SK-N-SH treated with all-trans-retinoic acid at 6 μM for 48 hours (cell line): ENCODE measurements at regions not wholly inside any gene's neighbourhood (a gene's known extent, or its start where the extent isn't known, plus 50 kb on each side); places are given as distances from the start of the nearest gene placed in this dataset.

Experiments used
- ARNTL ChIP-seq: fragments of 450-650 bp; formaldehyde crosslinking; IDR thresholded peaks from 2 replicates; pipeline ENCODE4 v1.5.0; 2020; ENCODE audit warnings: low read depth, mild to moderate bottlenecking, moderate library complexity, borderline replicate concordance
- BACH2 ChIP-seq: fragments of 250-450 bp; sonication (Bioruptor Pico); IDR thresholded peaks from 2 replicates; pipeline ENCODE4 v1.9.0; 2021; ENCODE audit warnings: mild to moderate bottlenecking, borderline replicate concordance
- GLIS3 ChIP-seq: fragments of 250-450 bp; sonication (Bioruptor Pico); IDR thresholded peaks from 2 replicates; pipeline ENCODE4 v1.5.0; 2020; ENCODE audit warnings: mild to moderate bottlenecking, moderate library complexity
- ISL1 ChIP-seq: fragments of 250-450 bp; sonication (Bioruptor Pico); IDR thresholded peaks from 2 replicates; pipeline ENCODE4 v2.1.2; 2022; ENCODE audit warnings: mild to moderate bottlenecking, moderate library complexity
- RARB ChIP-seq: fragments of 250-450 bp; sonication (Bioruptor Pico); IDR thresholded peaks from 2 replicates; pipeline ENCODE4 v1.8.0; 2021; ENCODE audit warnings: mild to moderate bottlenecking, moderate library complexity
- SNAI2 ChIP-seq: fragments of 250-450 bp; sonication (Bioruptor Pico); IDR thresholded peaks from 2 replicates; pipeline ENCODE4 v1.5.0; 2020; ENCODE audit warnings: mild to moderate bottlenecking, moderate library complexity
- TCF4 ChIP-seq: fragments of 250-450 bp; sonication (Bioruptor Pico); IDR thresholded peaks from 2 replicates; pipeline ENCODE4 v1.8.0; 2021; ENCODE audit warnings: mild to moderate bottlenecking, moderate library complexity, borderline replicate concordance
- ZFP3 ChIP-seq: fragments of 250-450 bp; sonication (Bioruptor Pico); IDR thresholded peaks from 2 replicates; pipeline ENCODE4 v1.5.0; 2020; ENCODE audit warnings: mild to moderate bottlenecking, moderate library complexity
- ZFP30 ChIP-seq: fragments of 450-650 bp; formaldehyde crosslinking; IDR thresholded peaks from 2 replicates; pipeline ENCODE4 v1.5.0; 2022; ENCODE audit warnings: mild to moderate bottlenecking, moderate library complexity
- ZNF565 ChIP-seq: fragments of 450-650 bp; formaldehyde crosslinking; conservative IDR thresholded peaks from 2 replicates; pipeline ENCODE4 v1.5.0; 2020; ENCODE audit warnings: low read depth, mild to moderate bottlenecking, moderate library complexity
- ZNF8 ChIP-seq: fragments of 450-650 bp; formaldehyde crosslinking; IDR thresholded peaks from 2 replicates; pipeline ENCODE4 v1.5.0; 2020; ENCODE audit warnings: mild to moderate bottlenecking, moderate library complexity
- TF ChIP-seq, protein P1 (sequence below): fragments of 250-450 bp; sonication (Bioruptor Pico); IDR thresholded peaks from 2 replicates; pipeline ENCODE4 v1.5.0; 2020; ENCODE audit warnings: mild to moderate bottlenecking, moderate library complexity
- TF ChIP-seq, protein P2 (sequence below): fragments of 250-450 bp; sonication (Bioruptor Pico); IDR thresholded peaks from 2 replicates; pipeline ENCODE4 v1.8.0; 2021; ENCODE audit warnings: low read depth, mild to moderate bottlenecking, moderate library complexity, borderline replicate concordance
- TF ChIP-seq, protein P3 (sequence below): fragments of 250-450 bp; sonication (Bioruptor Pico); IDR thresholded peaks from 2 replicates; pipeline ENCODE4 v1.5.1; 2021; ENCODE audit warnings: mild to moderate bottlenecking, moderate library complexity

DNA sequence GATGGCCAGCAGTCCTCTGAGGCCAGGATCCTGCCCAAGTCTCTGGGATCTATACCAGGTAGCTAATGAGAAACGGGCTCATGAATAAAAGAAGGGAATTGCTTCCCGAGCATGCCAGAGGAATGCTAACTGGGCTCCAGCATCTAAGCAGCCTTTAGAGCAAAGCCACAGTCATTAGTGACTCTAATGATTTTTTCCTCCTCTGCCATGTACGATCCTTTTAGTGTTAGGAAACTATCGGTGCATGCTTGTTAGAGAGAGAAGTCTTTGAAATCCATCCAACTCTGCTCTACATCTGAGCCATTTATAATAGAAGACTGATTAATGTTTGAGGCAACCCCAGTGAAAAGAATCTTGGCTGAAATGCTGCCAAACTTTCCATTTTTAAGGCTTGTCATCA lies 124.9 kb upstream of the TCERG1L start:
- TF ChIP-seq TCF4 (no peak), SNAI2 (CRISPR knock-in tag) (no peak), GLIS3 (no peak), ZNF565 (CRISPR knock-in tag) (no peak), ZNF8 (no peak), ARNTL (no peak), ZFP30 (CRISPR knock-in tag) (no peak), RARB (CRISPR knock-in tag) (no peak), BACH2 (no peak), ZFP3 (CRISPR knock-in tag) (no peak), ISL1 (CRISPR knock-in tag) (no peak)
- TF ChIP-seq, protein P1, sequence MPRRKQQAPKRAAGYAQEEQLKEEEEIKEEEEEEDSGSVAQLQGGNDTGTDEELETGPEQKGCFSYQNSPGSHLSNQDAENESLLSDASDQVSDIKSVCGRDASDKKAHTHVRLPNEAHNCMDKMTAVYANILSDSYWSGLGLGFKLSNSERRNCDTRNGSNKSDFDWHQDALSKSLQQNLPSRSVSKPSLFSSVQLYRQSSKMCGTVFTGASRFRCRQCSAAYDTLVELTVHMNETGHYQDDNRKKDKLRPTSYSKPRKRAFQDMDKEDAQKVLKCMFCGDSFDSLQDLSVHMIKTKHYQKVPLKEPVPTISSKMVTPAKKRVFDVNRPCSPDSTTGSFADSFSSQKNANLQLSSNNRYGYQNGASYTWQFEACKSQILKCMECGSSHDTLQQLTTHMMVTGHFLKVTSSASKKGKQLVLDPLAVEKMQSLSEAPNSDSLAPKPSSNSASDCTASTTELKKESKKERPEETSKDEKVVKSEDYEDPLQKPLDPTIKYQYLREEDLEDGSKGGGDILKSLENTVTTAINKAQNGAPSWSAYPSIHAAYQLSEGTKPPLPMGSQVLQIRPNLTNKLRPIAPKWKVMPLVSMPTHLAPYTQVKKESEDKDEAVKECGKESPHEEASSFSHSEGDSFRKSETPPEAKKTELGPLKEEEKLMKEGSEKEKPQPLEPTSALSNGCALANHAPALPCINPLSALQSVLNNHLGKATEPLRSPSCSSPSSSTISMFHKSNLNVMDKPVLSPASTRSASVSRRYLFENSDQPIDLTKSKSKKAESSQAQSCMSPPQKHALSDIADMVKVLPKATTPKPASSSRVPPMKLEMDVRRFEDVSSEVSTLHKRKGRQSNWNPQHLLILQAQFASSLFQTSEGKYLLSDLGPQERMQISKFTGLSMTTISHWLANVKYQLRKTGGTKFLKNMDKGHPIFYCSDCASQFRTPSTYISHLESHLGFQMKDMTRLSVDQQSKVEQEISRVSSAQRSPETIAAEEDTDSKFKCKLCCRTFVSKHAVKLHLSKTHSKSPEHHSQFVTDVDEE (CRISPR knock-in tag): no peak
- TF ChIP-seq, protein P2, sequence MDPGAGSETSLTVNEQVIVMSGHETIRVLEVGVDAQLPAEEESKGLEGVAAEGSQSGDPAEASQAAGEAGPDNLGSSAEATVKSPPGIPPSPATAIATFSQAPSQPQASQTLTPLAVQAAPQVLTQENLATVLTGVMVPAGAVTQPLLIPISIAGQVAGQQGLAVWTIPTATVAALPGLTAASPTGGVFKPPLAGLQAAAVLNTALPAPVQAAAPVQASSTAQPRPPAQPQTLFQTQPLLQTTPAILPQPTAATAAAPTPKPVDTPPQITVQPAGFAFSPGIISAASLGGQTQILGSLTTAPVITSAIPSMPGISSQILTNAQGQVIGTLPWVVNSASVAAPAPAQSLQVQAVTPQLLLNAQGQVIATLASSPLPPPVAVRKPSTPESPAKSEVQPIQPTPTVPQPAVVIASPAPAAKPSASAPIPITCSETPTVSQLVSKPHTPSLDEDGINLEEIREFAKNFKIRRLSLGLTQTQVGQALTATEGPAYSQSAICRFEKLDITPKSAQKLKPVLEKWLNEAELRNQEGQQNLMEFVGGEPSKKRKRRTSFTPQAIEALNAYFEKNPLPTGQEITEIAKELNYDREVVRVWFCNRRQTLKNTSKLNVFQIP: no peak
- TF ChIP-seq, protein P3, sequence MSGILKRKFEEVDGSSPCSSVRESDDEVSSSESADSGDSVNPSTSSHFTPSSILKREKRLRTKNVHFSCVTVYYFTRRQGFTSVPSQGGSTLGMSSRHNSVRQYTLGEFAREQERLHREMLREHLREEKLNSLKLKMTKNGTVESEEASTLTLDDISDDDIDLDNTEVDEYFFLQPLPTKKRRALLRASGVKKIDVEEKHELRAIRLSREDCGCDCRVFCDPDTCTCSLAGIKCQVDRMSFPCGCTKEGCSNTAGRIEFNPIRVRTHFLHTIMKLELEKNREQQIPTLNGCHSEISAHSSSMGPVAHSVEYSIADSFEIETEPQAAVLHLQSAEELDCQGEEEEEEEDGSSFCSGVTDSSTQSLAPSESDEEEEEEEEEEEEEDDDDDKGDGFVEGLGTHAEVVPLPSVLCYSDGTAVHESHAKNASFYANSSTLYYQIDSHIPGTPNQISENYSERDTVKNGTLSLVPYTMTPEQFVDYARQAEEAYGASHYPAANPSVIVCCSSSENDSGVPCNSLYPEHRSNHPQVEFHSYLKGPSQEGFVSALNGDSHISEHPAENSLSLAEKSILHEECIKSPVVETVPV (CRISPR knock-in tag): no peak
